ENCODE measurements at regions not wholly inside any gene's neighbourhood (a gene's known extent, or its start where the extent isn't known, plus 50 kb on each side); places are given as distances from the start of the nearest gene placed in this dataset.

DNA sequence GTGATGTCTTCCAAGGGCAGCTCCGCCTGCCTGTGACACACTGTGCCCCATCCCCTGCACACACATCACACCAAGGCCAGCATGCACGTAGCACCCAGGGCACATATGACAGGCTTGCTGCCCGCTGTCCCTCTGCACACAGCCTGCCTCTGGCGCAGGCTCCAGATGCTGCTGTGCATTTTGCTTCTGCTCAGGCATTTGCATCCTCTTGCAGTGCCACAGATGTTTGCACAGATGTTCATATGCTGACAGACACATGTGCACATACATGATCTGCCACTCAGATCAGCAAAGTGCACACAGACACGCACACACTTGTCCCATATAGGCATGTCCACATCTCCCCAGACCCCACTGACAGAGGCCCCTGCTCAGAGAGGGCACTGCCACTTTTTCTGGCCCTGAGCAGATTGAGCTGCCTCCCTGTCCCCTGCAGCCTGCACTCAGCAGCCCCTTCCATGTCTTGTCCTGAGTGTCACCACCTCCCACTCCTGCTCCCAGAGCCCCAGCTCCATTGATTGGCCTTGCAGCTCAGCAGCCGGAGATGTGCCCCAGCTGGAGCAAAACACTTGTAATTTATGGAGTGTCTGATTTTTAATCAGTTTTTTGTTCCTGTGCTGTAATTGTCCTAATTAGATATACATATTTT lies 115.1 kb upstream of the RPL38 start:
- TF ChIP-seq, protein P1, sequence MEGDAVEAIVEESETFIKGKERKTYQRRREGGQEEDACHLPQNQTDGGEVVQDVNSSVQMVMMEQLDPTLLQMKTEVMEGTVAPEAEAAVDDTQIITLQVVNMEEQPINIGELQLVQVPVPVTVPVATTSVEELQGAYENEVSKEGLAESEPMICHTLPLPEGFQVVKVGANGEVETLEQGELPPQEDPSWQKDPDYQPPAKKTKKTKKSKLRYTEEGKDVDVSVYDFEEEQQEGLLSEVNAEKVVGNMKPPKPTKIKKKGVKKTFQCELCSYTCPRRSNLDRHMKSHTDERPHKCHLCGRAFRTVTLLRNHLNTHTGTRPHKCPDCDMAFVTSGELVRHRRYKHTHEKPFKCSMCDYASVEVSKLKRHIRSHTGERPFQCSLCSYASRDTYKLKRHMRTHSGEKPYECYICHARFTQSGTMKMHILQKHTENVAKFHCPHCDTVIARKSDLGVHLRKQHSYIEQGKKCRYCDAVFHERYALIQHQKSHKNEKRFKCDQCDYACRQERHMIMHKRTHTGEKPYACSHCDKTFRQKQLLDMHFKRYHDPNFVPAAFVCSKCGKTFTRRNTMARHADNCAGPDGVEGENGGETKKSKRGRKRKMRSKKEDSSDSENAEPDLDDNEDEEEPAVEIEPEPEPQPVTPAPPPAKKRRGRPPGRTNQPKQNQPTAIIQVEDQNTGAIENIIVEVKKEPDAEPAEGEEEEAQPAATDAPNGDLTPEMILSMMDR (IDR thresholded peaks at IDR 0.05) = no peak
- TF ChIP-seq POLR2A (IDR thresholded peaks at IDR 0.05) = no peak
- TF ChIP-seq EP300 (IDR thresholded peaks at IDR 0.05; ENCODE audit: low read depth) = no peak

Data from transverse colon (tissue), 3 donors.